GM12878 (cell line): ENCODE measurements at regions not wholly inside any gene's neighbourhood (a gene's known extent, or its start where the extent isn't known, plus 50 kb on each side); places are given as distances from the start of the nearest gene placed in this dataset.

Experiments used
- ATAC-seq: fragments of 200-7000 bp; cut with Tn5 transposase; 3 replicates; pipeline ENCODE4 v1.9.1; 2020; ENCODE audit warnings: mild to moderate bottlenecking, moderate library complexity
- BruUV-seq: library from RNA; stranded (reverse); fragments of 400-500 nt; replicated peaks from 2 replicates; lab custom pipeline; 2021; lab: Mats Ljungman, UMichigan
- CTCF ChIA-PET: fragments of 300-600 bp; sonication (Branson Sonifier 250); formaldehyde crosslinking; extraction: SDS; loops from one replicate; lab custom pipeline; 2021; ENCODE audit warnings: inconsistent platforms; lab: Yijun Ruan, JAX
- POLR2A ChIA-PET: fragments of 350-600 bp; formaldehyde crosslinking; extraction: SDS; loops from one replicate; lab custom pipeline; 2021; ENCODE audit warnings: inconsistent platforms; lab: Charles Lee
- RAD21 ChIA-PET: fragments of 300-600 bp; sonication (Branson Sonifier 250); formaldehyde crosslinking; loops from one replicate; lab custom pipeline; 2023; ENCODE audit warnings: antibody characterized with exemption; ENCODE audit not compliant: unreplicated experiment; lab: Charles Lee
- SMC1A ChIA-PET: fragments of 300-600 bp; sonication (Branson Sonifier 250); formaldehyde crosslinking; loops from one replicate; lab custom pipeline; 2023; ENCODE audit not compliant: unreplicated experiment, uncharacterized antibody; lab: Charles Lee
- DNase-seq: peaks from one replicate; pipeline ENCODE4 v3.0.0-alpha.2; 2011; ENCODE audit warnings: low read depth, low spot score
- FAIRE-seq: peaks from 3 replicates; lab custom pipeline; 2011; peaks lifted over from hg19 to GRCh38; lab: Jason Lieb, UNC
- H2AFZ ChIP-seq: 2 replicates; pipeline ENCODE4 v1.6.0; 2011; ENCODE audit warnings: low read depth, low read length, control low read depth; ENCODE audit not compliant: control insufficient read depth
- H3K27ac ChIP-seq: 2 replicates; pipeline ENCODE4 v1.5.1; 2011; ENCODE audit warnings: control low read depth; ENCODE audit not compliant: control insufficient read depth, insufficient read depth
- H3K27me3 ChIP-seq, 2 experiments: replicated peaks in 1 of 2; 2 replicates each; pipeline versions ENCODE4 v1.6.0 to v1.6.1; 2011; ENCODE audit warnings: low read length in 1 of 2; ENCODE audit not compliant: control insufficient read depth in 2 of 2, insufficient read depth in 2 of 2
- H3K36me3 ChIP-seq, 2 experiments: 2 replicates each; pipeline ENCODE4 v1.5.1; 2011; ENCODE audit warnings: low read length in 1 of 2; ENCODE audit not compliant: control insufficient read depth in 2 of 2, insufficient read depth in 2 of 2
- H3K4me1 ChIP-seq: 2 replicates; pipeline ENCODE4 v1.6.1; 2011; ENCODE audit warnings: mild to moderate bottlenecking, low read length, moderate library complexity, mixed read lengths; ENCODE audit not compliant: control insufficient read depth, insufficient read depth
- H3K4me2 ChIP-seq: 2 replicates; pipeline ENCODE4 v1.6.0; 2011; ENCODE audit warnings: control low read depth; ENCODE audit not compliant: control insufficient read depth, insufficient read depth
- H3K4me3 ChIP-seq: fragments of 200-600 bp; sonication (generic); 2 replicates; pipeline ENCODE4 v1.5.1; 2016
- H3K79me2 ChIP-seq: 2 replicates; pipeline ENCODE4 v1.6.0; 2011; ENCODE audit warnings: low read length; ENCODE audit not compliant: control insufficient read depth, insufficient read depth
- H3K9ac ChIP-seq: 2 replicates; pipeline ENCODE4 v1.8.0; 2011; ENCODE audit warnings: low read length, control low read depth, mixed read lengths; ENCODE audit not compliant: control insufficient read depth, insufficient read depth
- H3K9me3 ChIP-seq: replicated peaks from 3 replicates; pipeline ENCODE4 v1.5.1; 2011; ENCODE audit warnings: mild to moderate bottlenecking, low read length; ENCODE audit not compliant: control insufficient read depth, insufficient read depth
- H4K20me1 ChIP-seq: 2 replicates; pipeline ENCODE4 v1.6.0; 2011; ENCODE audit not compliant: control insufficient read depth, insufficient read depth
- BACH1 ChIP-seq: fragments of 450-650 bp; IDR thresholded peaks from 2 replicates; pipeline ENCODE4 v1.6.1; 2017; ENCODE audit warnings: mild to moderate bottlenecking, borderline replicate concordance
- E4F1 ChIP-seq: fragments of 450-650 bp; IDR thresholded peaks from 2 replicates; pipeline ENCODE4 v1.6.1; 2018; ENCODE audit warnings: borderline replicate concordance, mild to moderate bottlenecking; ENCODE audit not compliant: partially characterized antibody
- EZH2 ChIP-seq: IDR thresholded peaks from 2 replicates; pipeline ENCODE4 v1.6.1; 2012; ENCODE audit warnings: low read depth, mild to moderate bottlenecking, control low read depth, inconsistent platforms, low read length, borderline replicate concordance; ENCODE audit not compliant: control insufficient read depth
- FOXM1 ChIP-seq: IDR thresholded peaks from 2 replicates; pipeline ENCODE4 v1.6.1; 2012; ENCODE audit warnings: low read depth, mild to moderate bottlenecking, inconsistent platforms, low read length, moderate library complexity
- HCFC1 ChIP-seq: fragments of 150-350 bp; IDR thresholded peaks from 2 replicates; pipeline ENCODE4 v1.6.1; 2014; ENCODE audit warnings: low read length
- MEF2B ChIP-seq: fragments of 450-650 bp; IDR thresholded peaks from 2 replicates; pipeline ENCODE4 v1.6.1; 2018; ENCODE audit warnings: mild to moderate bottlenecking, moderate library complexity; ENCODE audit not compliant: partially characterized antibody, poor library complexity, severe bottlenecking
- MXI1 ChIP-seq: fragments of 150-350 bp; IDR thresholded peaks from 2 replicates; pipeline ENCODE4 v1.6.1; 2011; ENCODE audit warnings: low read depth, mild to moderate bottlenecking, inconsistent platforms, low read length, improper control_type of control experiment
- NBN ChIP-seq: fragments of 450-650 bp; IDR thresholded peaks from 2 replicates; pipeline ENCODE4 v1.6.1; 2016
- RAD21 ChIP-seq: IDR thresholded peaks from 2 replicates; pipeline ENCODE4 v1.6.1; 2011; ENCODE audit warnings: mild to moderate bottlenecking, low read depth, low read length, moderate library complexity; ENCODE audit not compliant: insufficient read depth
- SKIL ChIP-seq: fragments of 450-650 bp; IDR thresholded peaks from 2 replicates; pipeline ENCODE4 v1.6.1; 2017; ENCODE audit warnings: mild to moderate bottlenecking, low read depth, inconsistent platforms; ENCODE audit not compliant: poor library complexity, severe bottlenecking
- YY1 ChIP-seq: IDR thresholded peaks from 2 replicates; pipeline ENCODE4 v1.6.1; 2011; ENCODE audit warnings: low read depth, mild to moderate bottlenecking, low read length
- ZBTB4 ChIP-seq: fragments of 450-650 bp; formaldehyde crosslinking; IDR thresholded peaks from 2 replicates; pipeline ENCODE4 v1.4.0; 2022; ENCODE audit warnings: mild to moderate bottlenecking, moderate library complexity
- WGBS: methylation state at CpG from one replicate; pipeline ENCODE4 v1.1.6; 2016; ENCODE audit warnings: low lambda C conversion rate; ENCODE audit not compliant: insufficient replicate concordance, insufficient coverage; ENCODE audit errors: missing lambda C conversion rate; 5-methylcytosine and 5-hydroxymethylcytosine counted together
- in situ Hi-C: fragments of 300-500 bp; cut with MboI; formaldehyde crosslinking; loops from 9 replicates; pipeline ENCODE4 v1.14.3; 2018; ENCODE audit warnings: mixed read lengths
- intact Hi-C: fragments of 100-400 bp; cut with micrococcal nuclease; formaldehyde crosslinking; loops from one replicate; pipeline ENCODE4 v1.14.2; 2022; ENCODE audit not compliant: unreplicated experiment

GRCh38 chr3:195013411-195014361, 257.3 kb downstream of the XXYLT1 start (continued):
- TF ChIP-seq ZBTB4 (no peak), HCFC1 (no peak), E4F1 (no peak)

GRCh38 chr3:195015021-195015420, 255.9 kb downstream of the XXYLT1 start:
- 22% methylated on average over 5 of the region's 5 CpGs for WGBS
- H3K79me2 ChIP-seq = no peaks in the 10 kb centered on the region
- in situ Hi-C loops = no loop called here
- no peak overlapping the region for H3K27ac ChIP-seq
- FAIRE-seq = no peak
- no peak overlapping the region for H2AFZ ChIP-seq
- BruUV-seq = no TSS peak
- H3K36me3 ChIP-seq = no peaks in the 10 kb centered on the region
- intact Hi-C loops = no loop called here
- no peak overlapping the region for H3K4me3 ChIP-seq
- no peak for DNase-seq
- ChIA-PET SMC1A (no interaction called here), CTCF (interaction anchor here (0.8 to 1.2 kb wide), 2 partner anchors 246 to 333 kb away, joined by 3 read pairs; no protein-coding TSS in a partner anchor), RAD21 (no interaction called here), POLR2A (no interaction called here)
- no peak for ATAC-seq
- no peaks in the 10 kb centered on the region for H4K20me1 ChIP-seq
- TF ChIP-seq SKIL (no peak), MXI1 (no peak), FOXM1 (no peak), NBN (no peak), MEF2B (no peak), BACH1 (no peak), EZH2 (no peak), YY1 (no peak), RAD21 (no peak)
- H3K9ac ChIP-seq = no peak overlapping the region
- H3K9me3 ChIP-seq = no peaks in the 10 kb centered on the region
- no peaks in the 10 kb centered on the region for H3K4me1 ChIP-seq
- peaks cover 0 to 5% of the 10 kb centered on the region in 2 experiments; a peak in 2 of 4 replicates for H3K27me3 ChIP-seq
- H3K4me2 ChIP-seq = no peak overlapping the region
